ENCODE measurements at regions not wholly inside any gene's neighbourhood (a gene's known extent, or its start where the extent isn't known, plus 50 kb on each side); places are given as distances from the start of the nearest gene placed in this dataset.

DNA sequence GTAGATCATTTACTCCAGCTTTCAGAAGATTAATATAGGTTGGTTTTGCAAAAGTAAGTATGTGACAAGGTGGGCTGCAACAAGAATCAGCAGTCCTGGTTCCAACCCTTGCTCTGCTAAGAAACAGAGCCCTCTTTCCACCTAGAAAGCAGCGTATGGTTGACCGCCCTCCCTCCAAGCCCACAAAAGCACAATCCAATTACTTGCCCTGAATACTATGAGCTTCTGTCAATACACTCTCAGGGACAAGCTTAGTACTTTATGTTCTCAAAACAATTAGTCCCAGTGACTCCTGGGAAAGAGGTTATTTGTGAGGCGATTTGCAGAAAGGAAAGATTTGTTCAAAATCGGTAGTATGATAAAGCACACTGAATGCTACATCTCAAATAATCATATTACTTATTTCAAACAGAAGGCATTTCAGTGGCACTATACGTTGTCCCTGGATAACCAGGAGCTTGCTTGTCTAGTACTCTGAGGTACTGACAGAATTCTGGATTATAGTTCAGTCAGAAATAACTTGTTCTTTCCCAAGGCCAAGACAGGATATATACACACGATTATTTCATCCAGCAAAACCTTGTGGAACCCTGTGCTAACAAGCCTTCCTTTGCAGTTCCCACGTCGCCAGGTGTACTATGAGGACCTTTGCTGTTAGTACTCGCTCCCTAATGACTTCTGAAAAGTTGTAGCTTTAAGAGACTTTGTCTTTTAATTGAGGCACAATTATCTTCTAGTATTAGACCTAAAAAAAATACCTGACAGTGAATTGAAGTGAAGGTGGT, 96.9 kb upstream of the ADTRP start:
- Mint-ChIP-seq H3K27me3 (ENCODE audit: insufficient read depth, unreplicated experiment) (no peaks in the 10 kb centered on the region), H3K36me3 (ENCODE audit: insufficient read depth, unreplicated experiment) (no peaks in the 10 kb centered on the region), H3K27ac (ENCODE audit: unreplicated experiment) (no peak overlapping the region), H3K9me3 (ENCODE audit: unreplicated experiment) (peaks cover 12% of the 10 kb centered on the region), H3K4me3 (ENCODE audit: unreplicated experiment) (no peak overlapping the region), H3K4me1 (ENCODE audit: low read depth, unreplicated experiment) (no peaks in the 10 kb centered on the region)
- no TSS peak for BruUV-seq (replicated peaks)
- H3K4me3 ChIP-seq (ENCODE audit: low read depth, low read length), result no peak overlapping the region
- no peaks in the 10 kb centered on the region for H3K27me3 ChIP-seq (replicated peaks; ENCODE audit: control insufficient read depth, insufficient read depth, low read length)
- H3K4me1 ChIP-seq, result no peaks in the 10 kb centered on the region
- no peaks in the 10 kb centered on the region for H3K36me3 ChIP-seq (ENCODE audit: control insufficient read depth, insufficient read depth, low read length)
- intact Hi-C loops (cut with micrococcal nuclease; ENCODE audit: unreplicated experiment), result no loop called here
- no peaks in the 10 kb centered on the region for H3K9me3 ChIP-seq
- ChIA-PET CTCF (no interaction called here), POLR2A (no interaction called here)
- TF ChIP-seq, protein P1, sequence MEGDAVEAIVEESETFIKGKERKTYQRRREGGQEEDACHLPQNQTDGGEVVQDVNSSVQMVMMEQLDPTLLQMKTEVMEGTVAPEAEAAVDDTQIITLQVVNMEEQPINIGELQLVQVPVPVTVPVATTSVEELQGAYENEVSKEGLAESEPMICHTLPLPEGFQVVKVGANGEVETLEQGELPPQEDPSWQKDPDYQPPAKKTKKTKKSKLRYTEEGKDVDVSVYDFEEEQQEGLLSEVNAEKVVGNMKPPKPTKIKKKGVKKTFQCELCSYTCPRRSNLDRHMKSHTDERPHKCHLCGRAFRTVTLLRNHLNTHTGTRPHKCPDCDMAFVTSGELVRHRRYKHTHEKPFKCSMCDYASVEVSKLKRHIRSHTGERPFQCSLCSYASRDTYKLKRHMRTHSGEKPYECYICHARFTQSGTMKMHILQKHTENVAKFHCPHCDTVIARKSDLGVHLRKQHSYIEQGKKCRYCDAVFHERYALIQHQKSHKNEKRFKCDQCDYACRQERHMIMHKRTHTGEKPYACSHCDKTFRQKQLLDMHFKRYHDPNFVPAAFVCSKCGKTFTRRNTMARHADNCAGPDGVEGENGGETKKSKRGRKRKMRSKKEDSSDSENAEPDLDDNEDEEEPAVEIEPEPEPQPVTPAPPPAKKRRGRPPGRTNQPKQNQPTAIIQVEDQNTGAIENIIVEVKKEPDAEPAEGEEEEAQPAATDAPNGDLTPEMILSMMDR (IDR thresholded peaks at IDR 0.05; ENCODE audit: insufficient read depth in 1 of 2, low read depth in 1 of 2, low read length in 1 of 2, severe bottlenecking in 1 of 2, unreplicated experiment in 1 of 2), result no peak
- DNase-seq, result no peak

DNA sequence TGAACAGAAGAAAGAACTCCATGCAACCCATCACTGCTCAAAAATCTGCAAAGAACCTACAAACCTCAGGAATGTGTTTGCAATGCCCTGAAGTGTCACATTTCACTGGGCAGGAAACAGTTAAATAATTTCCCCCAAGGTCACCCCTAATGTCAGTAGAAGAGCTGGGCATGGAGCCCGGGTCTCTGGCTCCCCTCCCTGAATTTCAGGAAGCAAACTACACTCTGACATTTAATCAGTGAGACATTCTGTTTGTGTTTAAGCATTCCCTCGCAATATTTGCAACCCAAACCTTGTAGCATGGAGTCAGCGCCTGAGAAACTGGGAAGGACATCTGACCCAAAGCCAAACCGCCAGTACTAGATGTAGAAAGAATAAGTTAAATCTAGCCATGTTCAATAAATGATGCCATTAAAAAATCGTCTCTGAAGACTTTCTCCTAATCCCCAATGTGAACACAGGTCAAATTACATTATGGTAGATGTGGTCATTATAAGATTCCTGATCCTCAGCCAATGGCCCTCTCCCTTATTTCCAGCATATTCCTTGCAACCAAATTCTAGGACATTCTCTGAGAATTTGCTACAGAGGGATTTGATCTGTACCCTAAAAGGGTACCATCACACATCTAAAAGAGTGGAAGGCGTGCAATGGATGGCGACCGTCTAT, 91.2 kb upstream of the ADTRP start:
- TF ChIP-seq, protein P1 (IDR thresholded peaks at IDR 0.05; ENCODE audit: insufficient read depth in 1 of 2, low read depth in 1 of 2, low read length in 1 of 2, severe bottlenecking in 1 of 2, unreplicated experiment in 1 of 2), result no peak
- H3K9me3 ChIP-seq, result no peaks in the 10 kb centered on the region
- Mint-ChIP-seq H3K27me3 (ENCODE audit: insufficient read depth, unreplicated experiment) (no peaks in the 10 kb centered on the region), H3K9me3 (ENCODE audit: unreplicated experiment) (no peaks in the 10 kb centered on the region), H3K27ac (ENCODE audit: unreplicated experiment) (no peak overlapping the region), H3K4me3 (ENCODE audit: unreplicated experiment) (no peak overlapping the region), H3K4me1 (ENCODE audit: low read depth, unreplicated experiment) (no peaks in the 10 kb centered on the region), H3K36me3 (ENCODE audit: insufficient read depth, unreplicated experiment) (no peaks in the 10 kb centered on the region)
- no peaks in the 10 kb centered on the region for H3K4me1 ChIP-seq
- DNase-seq, result no peak
- H3K4me3 ChIP-seq (ENCODE audit: low read depth, low read length), result no peak overlapping the region
- BruUV-seq (replicated peaks), result no TSS peak
- ChIA-PET CTCF (no interaction called here), POLR2A (no interaction called here)
- H3K27me3 ChIP-seq (replicated peaks; ENCODE audit: control insufficient read depth, insufficient read depth, low read length), result no peaks in the 10 kb centered on the region
- H3K36me3 ChIP-seq (ENCODE audit: control insufficient read depth, insufficient read depth, low read length), result no peaks in the 10 kb centered on the region
- intact Hi-C loops (cut with micrococcal nuclease; ENCODE audit: unreplicated experiment), result no loop called here

DNA sequence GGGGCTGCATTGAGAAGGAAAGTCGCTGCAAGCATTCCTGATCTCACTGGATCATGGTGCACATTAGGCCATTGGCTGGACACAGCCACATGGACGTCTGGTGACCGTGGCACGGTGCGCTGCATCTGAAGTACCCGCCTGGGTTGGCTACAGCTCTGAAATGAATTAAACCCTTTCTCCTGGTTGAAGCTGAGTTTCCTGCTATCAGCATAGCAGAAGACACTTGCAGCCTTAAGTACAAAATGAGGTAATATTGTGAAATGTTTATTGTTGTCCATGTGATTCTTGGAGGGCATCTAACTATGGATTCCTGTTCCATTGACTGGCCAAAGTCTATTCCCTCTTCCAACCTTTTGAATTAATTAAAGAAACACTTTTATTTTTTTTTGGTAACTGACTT, 89.8 kb upstream of the ADTRP start:
- ChIA-PET CTCF (no interaction called here), POLR2A (no interaction called here)
- no TSS peak for BruUV-seq (replicated peaks)
- intact Hi-C loops (cut with micrococcal nuclease; ENCODE audit: unreplicated experiment), result no loop called here
- H3K27me3 ChIP-seq (replicated peaks; ENCODE audit: control insufficient read depth, insufficient read depth, low read length), result no peaks in the 10 kb centered on the region
- Mint-ChIP-seq H3K9me3 (ENCODE audit: unreplicated experiment) (no peaks in the 10 kb centered on the region), H3K4me1 (ENCODE audit: low read depth, unreplicated experiment) (no peaks in the 10 kb centered on the region), H3K27ac (ENCODE audit: unreplicated experiment) (no peak overlapping the region), H3K36me3 (ENCODE audit: insufficient read depth, unreplicated experiment) (no peaks in the 10 kb centered on the region), H3K27me3 (ENCODE audit: insufficient read depth, unreplicated experiment) (no peaks in the 10 kb centered on the region), H3K4me3 (ENCODE audit: unreplicated experiment) (no peak overlapping the region)
- DNase-seq, result no peak
- TF ChIP-seq, protein P1 (IDR thresholded peaks at IDR 0.05; ENCODE audit: insufficient read depth in 1 of 2, low read depth in 1 of 2, low read length in 1 of 2, severe bottlenecking in 1 of 2, unreplicated experiment in 1 of 2), result no peak
- no peaks in the 10 kb centered on the region for H3K9me3 ChIP-seq
- H3K4me1 ChIP-seq, result no peaks in the 10 kb centered on the region
- H3K36me3 ChIP-seq (ENCODE audit: control insufficient read depth, insufficient read depth, low read length), result no peaks in the 10 kb centered on the region
- H3K4me3 ChIP-seq (ENCODE audit: low read depth, low read length), result no peak overlapping the region

All from Caco-2 (cell line).